H1 (cell line): ENCODE measurements at regions not wholly inside any gene's neighbourhood (a gene's known extent, or its start where the extent isn't known, plus 50 kb on each side); places are given as distances from the start of the nearest gene placed in this dataset.

Experiments used
- CTCF ChIA-PET: fragments of 300-600 bp; sonication (Branson Sonifier 250); formaldehyde crosslinking; loops from one replicate; lab custom pipeline; 2021; ENCODE audit not compliant: partially characterized antibody; lab: Charles Lee
- POLR2A ChIA-PET: fragments of 300-600 bp; sonication (Branson Sonifier 250); formaldehyde crosslinking; loops from one replicate; lab custom pipeline; 2021; ENCODE audit warnings: inconsistent platforms; ENCODE audit not compliant: partially characterized antibody; lab: Charles Lee
- DNase-seq, 2 experiments: peaks; one replicate each; pipeline versions ENCODE4 v3.0.0 to v3.0.0-alpha.2; 2010 to 2022; ENCODE audit warnings: low spot score in 2 of 2, low read depth in 1 of 2, mixed read lengths in 1 of 2
- FAIRE-seq: peaks from 2 replicates; lab custom pipeline; 2011; peaks lifted over from hg19 to GRCh38; lab: Jason Lieb, UNC
- H2AFZ ChIP-seq: 2 replicates; pipeline ENCODE4 v1.8.1; 2012; ENCODE audit warnings: low read length, inconsistent platforms
- H2AK5ac ChIP-seq: 2 replicates; pipeline ENCODE4 v1.6.1; 2013; ENCODE audit warnings: low read depth, low read length
- H2BK120ac ChIP-seq: replicated peaks from 2 replicates; pipeline ENCODE3; 2013; ENCODE audit warnings: low read depth, low read length, inconsistent platforms
- H2BK12ac ChIP-seq: 2 replicates; pipeline ENCODE4 v1.6.1; 2013; ENCODE audit warnings: low read depth, low read length
- H2BK15ac ChIP-seq: 2 replicates; pipeline ENCODE4 v1.6.1; 2013; ENCODE audit warnings: low read length
- H2BK20ac ChIP-seq: 2 replicates; pipeline ENCODE4 v1.6.1; 2013; ENCODE audit warnings: low read length
- H2BK5ac ChIP-seq: 2 replicates; pipeline ENCODE4 v1.6.1; 2013; ENCODE audit warnings: low read depth, low read length
- H3K14ac ChIP-seq: 2 replicates; pipeline ENCODE4 v1.6.1; 2013; ENCODE audit warnings: inconsistent platforms; ENCODE audit not compliant: insufficient read length
- H3K18ac ChIP-seq: 2 replicates; pipeline ENCODE4 v1.6.1; 2013; ENCODE audit warnings: low read length; ENCODE audit errors: extremely low read depth
- H3K23ac ChIP-seq: 2 replicates; pipeline ENCODE4 v1.6.1; 2013; ENCODE audit warnings: inconsistent platforms; ENCODE audit not compliant: insufficient read length
- H3K23me2 ChIP-seq: 2 replicates; pipeline ENCODE4 v1.6.1; 2013; ENCODE audit warnings: low read depth, low read length
- H3K27ac ChIP-seq: 2 replicates; pipeline ENCODE4 v1.6.1; 2011; ENCODE audit warnings: low read depth, low read length, inconsistent platforms
- H3K27me3 ChIP-seq, 4 experiments: replicated peaks in 1 of 4; 1 replicate in 1 of 4; 2 replicates in 3 of 4; pipeline versions ENCODE4 v1.6.1 to v1.8.1; 2011 to 2013; ENCODE audit warnings: low read length in 3 of 4, mild to moderate bottlenecking in 3 of 4, inconsistent platforms in 2 of 4, mixed read lengths in 2 of 4, moderate library complexity in 1 of 4; ENCODE audit not compliant: control insufficient read depth in 3 of 4, insufficient read depth in 3 of 4; ENCODE audit errors: extremely low read depth in 1 of 4
- H3K36me3 ChIP-seq, 4 experiments: 2 replicates each; pipeline versions ENCODE4 v1.6.1 to v1.8.1; 2011 to 2013; ENCODE audit warnings: mild to moderate bottlenecking in 4 of 4, low read length in 3 of 4, moderate library complexity in 2 of 4, control low read depth in 1 of 4, inconsistent platforms in 1 of 4; ENCODE audit not compliant: insufficient read depth in 4 of 4, control insufficient read depth in 2 of 4
- H3K4ac ChIP-seq: replicated peaks from 2 replicates; pipeline ENCODE3; 2013; ENCODE audit warnings: low read length, low read depth, mixed read lengths, inconsistent platforms; ENCODE audit not compliant: insufficient read length
- H3K4me1 ChIP-seq, 4 experiments: replicated peaks in 1 of 4; 1 replicate in 1 of 4; 2 replicates in 3 of 4; pipeline versions ENCODE4 v1.6.1 to v1.8.1; 2011 to 2013; ENCODE audit warnings: low read length in 3 of 4, inconsistent platforms in 2 of 4, mixed read lengths in 1 of 4; ENCODE audit not compliant: insufficient read depth in 4 of 4, control insufficient read depth in 3 of 4
- H3K4me2 ChIP-seq, 2 experiments: 2 replicates each; pipeline versions ENCODE4 v1.6.1 to v1.8.1; 2011 to 2013; ENCODE audit warnings: low read depth in 2 of 2, low read length in 2 of 2, control low read depth in 1 of 2, inconsistent platforms in 1 of 2, mild to moderate bottlenecking in 1 of 2; ENCODE audit not compliant: insufficient read depth in 1 of 2
- H3K4me3 ChIP-seq, 4 experiments: fragments of 200-600, 300-600 bp in 1 of 4; sonication (generic), shearing (Covaris generic), sonication (Bioruptor Twin) in 1 of 4; 2 replicates each; pipeline versions ENCODE4 v1.5.1 to v1.8.1; 2011 to 2016; ENCODE audit warnings: low read length in 4 of 4, low read depth in 3 of 4, control low read depth in 2 of 4, inconsistent platforms in 2 of 4, mild to moderate bottlenecking in 2 of 4, mixed read lengths in 1 of 4, moderate library complexity in 1 of 4; ENCODE audit not compliant: insufficient read depth in 2 of 4; ENCODE audit errors: extremely low read depth in 1 of 4
- H3K56ac ChIP-seq: replicated peaks from 2 replicates; pipeline ENCODE3; 2013; ENCODE audit warnings: low read depth, mild to moderate bottlenecking, mixed read lengths, low read length, inconsistent platforms; ENCODE audit not compliant: insufficient read length
- H3K79me1 ChIP-seq: 2 replicates; pipeline ENCODE4 v1.6.1; 2013; ENCODE audit warnings: low read depth, low read length, control low read depth
- H3K79me2 ChIP-seq, 2 experiments: 2 replicates each; pipeline versions ENCODE4 v1.6.1 to v1.8.1; 2012 to 2013; ENCODE audit warnings: low read length in 2 of 2, mild to moderate bottlenecking in 2 of 2, inconsistent platforms in 1 of 2; ENCODE audit not compliant: insufficient read depth in 2 of 2, control insufficient read depth in 1 of 2
- H3K9ac ChIP-seq, 4 experiments: replicated peaks in 1 of 4; 1 replicate in 1 of 4; 2 replicates in 3 of 4; pipeline versions ENCODE4 v1.6.1 to v1.8.1; 2011 to 2013; ENCODE audit warnings: low read depth in 3 of 4, low read length in 3 of 4, control low read depth in 2 of 4, mild to moderate bottlenecking in 2 of 4, moderate library complexity in 2 of 4, inconsistent platforms in 1 of 4; ENCODE audit errors: extremely low read depth in 1 of 4
- H3K9me3 ChIP-seq, 2 experiments: 2 replicates each; pipeline versions ENCODE4 v1.6.1 to v1.8.1; 2012 to 2013; ENCODE audit warnings: mild to moderate bottlenecking in 2 of 2, moderate library complexity in 2 of 2, control low read depth in 1 of 2, inconsistent platforms in 1 of 2, low read depth in 1 of 2, low read length in 1 of 2, mixed read lengths in 1 of 2; ENCODE audit not compliant: insufficient read depth in 2 of 2
- H4K20me1 ChIP-seq, 2 experiments: replicated peaks in 1 of 2; 2 replicates each; pipeline versions ENCODE3 to v1.8.1; 2011 to 2013; ENCODE audit warnings: inconsistent platforms in 2 of 2, low read length in 2 of 2, mild to moderate bottlenecking in 1 of 2; ENCODE audit not compliant: insufficient read depth in 2 of 2, control insufficient read depth in 1 of 2
- H4K5ac ChIP-seq: 2 replicates; pipeline ENCODE4 v1.6.1; 2013; ENCODE audit warnings: low read length, low read depth, mixed read lengths, inconsistent platforms; ENCODE audit not compliant: insufficient read length
- H4K8ac ChIP-seq: 2 replicates; pipeline ENCODE4 v1.8.0; 2013; ENCODE audit warnings: mild to moderate bottlenecking, moderate library complexity, low read length, inconsistent platforms; ENCODE audit not compliant: insufficient read depth; ENCODE audit errors: extremely low read depth
- H4K91ac ChIP-seq: replicated peaks from 2 replicates; pipeline ENCODE3; 2013; ENCODE audit warnings: low read length, mixed read lengths, inconsistent platforms; ENCODE audit not compliant: insufficient read length
- ATF2 ChIP-seq: IDR thresholded peaks from 2 replicates; pipeline ENCODE4 v1.6.1; 2012; ENCODE audit warnings: low read length, inconsistent platforms
- ATF3 ChIP-seq: IDR thresholded peaks from 2 replicates; pipeline ENCODE4 v1.6.1; 2011; ENCODE audit warnings: low read depth, mild to moderate bottlenecking, low read length; ENCODE audit not compliant: insufficient read depth
- EZH2 ChIP-seq: fragments of 200-600 bp; sonication (generic); IDR thresholded peaks from 2 replicates; pipeline ENCODE4 v1.7.1; 2012; ENCODE audit warnings: low read depth, mild to moderate bottlenecking, moderate library complexity, low read length, inconsistent platforms; ENCODE audit not compliant: severe bottlenecking
- PHF8 ChIP-seq: fragments of 200-600 bp; sonication (generic); conservative IDR thresholded peaks from 2 replicates; pipeline ENCODE4 v1.7.1; 2012; ENCODE audit warnings: low read depth, mild to moderate bottlenecking, inconsistent platforms, low read length, moderate library complexity
- RAD21 ChIP-seq, 2 experiments: IDR thresholded peaks in 1 of 2; conservative IDR thresholded peaks in 1 of 2; 2 replicates each; pipeline ENCODE4 v1.6.1; 2011; ENCODE audit warnings: low read depth in 2 of 2, low read length in 2 of 2, improper control_type of control experiment in 1 of 2, inconsistent platforms in 1 of 2, mild to moderate bottlenecking in 1 of 2, moderate library complexity in 1 of 2
- RBBP5 ChIP-seq: IDR thresholded peaks from 2 replicates; pipeline ENCODE4 v1.7.1; 2012; ENCODE audit warnings: low read depth, mild to moderate bottlenecking, inconsistent platforms, low read length, moderate library complexity, borderline replicate concordance
- SIRT6 ChIP-seq: IDR thresholded peaks from one replicate; pipeline ENCODE4 v1.7.1; 2012; ENCODE audit warnings: low read length, inconsistent platforms
- SRF ChIP-seq: IDR thresholded peaks from 2 replicates; pipeline ENCODE4 v1.6.1; 2011; ENCODE audit warnings: mild to moderate bottlenecking, low read depth, low read length, moderate library complexity
- TAF1 ChIP-seq: IDR thresholded peaks from 2 replicates; pipeline ENCODE4 v1.6.1; 2011; ENCODE audit warnings: mild to moderate bottlenecking, low read depth, low read length
- YY1 ChIP-seq: IDR thresholded peaks from 2 replicates; pipeline ENCODE4 v1.6.1; 2011; ENCODE audit warnings: low read depth, mild to moderate bottlenecking, low read length
- WGBS, 2 experiments: shearing (Covaris generic) in 1 of 2; methylation state at CpG; one replicate each; pipeline versions ENCODE4 v1.1.6 to v1.1.7; 2013 to 2015; ENCODE audit warnings: low lambda C conversion rate in 2 of 2, mixed read lengths in 2 of 2, inconsistent platforms in 1 of 2, low coverage in 1 of 2, missing lambda C conversion rate in 1 of 2; ENCODE audit not compliant: insufficient replicate concordance in 2 of 2, insufficient coverage in 1 of 2, insufficient read length in 1 of 2; ENCODE audit errors: extremely low coverage in 1 of 2, missing lambda C conversion rate in 1 of 2; 5-methylcytosine and 5-hydroxymethylcytosine counted together

- Histone ChIP-seq H3K9me3 (no peaks in the 10 kb centered on the region), H3K23ac (no peak overlapping the region), H2BK5ac (no peak overlapping the region), H2BK15ac (0 out of 2 replicates have a peak overlapping the region, but pooled peaks have one; percentile 40), H2BK20ac (no peak overlapping the region), H2AK5ac (no peak overlapping the region), H3K4ac (no peak overlapping the region), H4K5ac (no peak overlapping the region), H2AFZ (no peak overlapping the region), H4K91ac (no peak overlapping the region), H3K9ac (no peak overlapping the region), H3K36me3 (no peaks in the 10 kb centered on the region), H2BK120ac (no peak overlapping the region), H3K4me3 (no peak overlapping the region), H3K14ac (no peak overlapping the region), H2BK12ac (no peak overlapping the region), H3K4me2 (no peak overlapping the region), H3K56ac (no peak overlapping the region), H3K27ac (no peak overlapping the region), H3K4me1 (peaks cover 0 to 20% (median 5%) of the 10 kb centered on the region in 4 experiments; a peak in 6 of 7 replicates), H3K79me2 (no peaks in the 10 kb centered on the region), H3K23me2 (no peaks in the 10 kb centered on the region), H4K8ac (no peak overlapping the region), H4K20me1 (no peaks in the 10 kb centered on the region), H3K27me3 (no peaks in the 10 kb centered on the region), H3K18ac (no peak overlapping the region), H3K79me1 (no peaks in the 10 kb centered on the region; the same call in 1 of the 2 replicates)
- POLR2A ChIA-PET, result interaction anchor here (1.1 kb wide), 1 partner anchor 100 kb away, joined by 3 read pairs; no protein-coding TSS in a partner anchor
- no peak for FAIRE-seq
- DNase-seq, result no peak
- CTCF ChIA-PET, result interaction anchor here (0.6 to 3.6 kb wide), 19 partner anchors 8 to 831 kb away, joined by 3 to 19 read pairs (median 3); no protein-coding TSS in a partner anchor
- 88% methylated on average over 9 of the region's 9 CpGs; no CpG with 5 or more reads in 1 of the 2 experiments for WGBS, 2 experiments
- TF ChIP-seq ATF3 (no peak), ATF2 (no peak), TAF1 (no peak), PHF8 (no peak), SIRT6 (no peak), SRF (no peak), RBBP5 (no peak), RAD21 (IDR thresholded peaks at IDR 0.05 in 1 of 2, conservative IDR thresholded peaks at IDR 0.05 in 1 of 2; ENCODE audit: low read depth in 2 of 2, low read length in 2 of 2) (no peak), EZH2 (no peak), YY1 (no peak)
These were observed 170.2 kb upstream of the KLF14 start for GRCh38 chr7:130904031-130904757.
